ENCODE measurements at regions not wholly inside any gene's neighbourhood (a gene's known extent, or its start where the extent isn't known, plus 50 kb on each side); places are given as distances from the start of the nearest gene placed in this dataset.

DNA sequence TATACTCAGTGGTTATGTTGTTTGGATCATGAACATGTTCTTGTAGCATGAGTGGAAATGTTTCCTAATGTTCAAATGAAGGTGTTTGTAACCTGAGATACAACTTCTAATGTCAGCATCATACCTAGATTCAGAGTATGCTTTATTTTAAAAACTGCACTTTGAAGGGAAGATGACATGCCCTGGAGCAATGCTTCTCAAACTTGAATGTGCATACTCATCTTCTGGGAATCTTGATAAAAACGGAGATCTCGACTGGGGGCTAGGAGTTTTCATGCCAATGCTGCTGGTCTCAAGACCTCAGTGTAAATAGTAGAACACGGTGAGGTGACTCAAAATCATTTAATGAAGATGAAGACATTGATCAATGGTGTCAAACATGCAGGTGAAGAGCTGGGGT lies 440.0 kb upstream of the NOX3 start:
- no peak for TF ChIP-seq ESRRG (CRISPR knock-in tag; IDR thresholded peaks at IDR 0.05)

DNA sequence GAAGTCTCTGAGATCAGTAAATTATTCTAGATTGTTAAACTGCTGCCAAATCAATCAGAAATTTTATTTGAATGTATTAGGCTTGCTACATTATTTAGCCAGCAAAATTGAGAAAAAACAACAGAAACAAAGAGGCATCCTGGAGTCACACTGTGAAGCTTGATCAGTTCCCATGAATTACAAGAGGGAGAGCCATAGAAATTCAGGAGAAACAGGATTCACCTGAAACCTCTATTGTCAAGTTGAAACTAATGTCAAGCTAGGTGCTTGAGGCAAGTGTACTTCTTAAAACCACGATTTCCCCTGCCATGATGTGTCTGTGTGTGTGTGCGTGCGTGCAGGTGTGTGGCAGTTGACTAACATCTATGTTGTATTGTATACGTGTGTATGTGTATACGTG lies 439.1 kb upstream of the NOX3 start:
- ATAC-seq = no peak
- TF ChIP-seq SNAI2 (CRISPR knock-in tag; IDR thresholded peaks at IDR 0.05) (no peak), ZFP30 (CRISPR knock-in tag; IDR thresholded peaks at IDR 0.05) (no peak), GLIS3 (CRISPR knock-in tag; IDR thresholded peaks at IDR 0.05) (no peak), ZNF8 (CRISPR knock-in tag; IDR thresholded peaks at IDR 0.05) (no peak), TCF4 (CRISPR knock-in tag; IDR thresholded peaks at IDR 0.05; ENCODE audit: borderline replicate concordance) (no peak), ZFP3 (CRISPR knock-in tag; IDR thresholded peaks at IDR 0.05) (no peak), ISL1 (CRISPR knock-in tag; IDR thresholded peaks at IDR 0.05) (no peak), TOX (CRISPR knock-in tag; IDR thresholded peaks at IDR 0.05; ENCODE audit: borderline replicate concordance) (no peak), PPARA (CRISPR knock-in tag; IDR thresholded peaks at IDR 0.05; ENCODE audit: borderline replicate concordance) (no peak), RARB (CRISPR knock-in tag; IDR thresholded peaks at IDR 0.05) (no peak), OSR1 (CRISPR knock-in tag; IDR thresholded peaks at IDR 0.05) (no peak), ZNF565 (CRISPR knock-in tag; conservative IDR thresholded peaks at IDR 0.05; ENCODE audit: low read depth) (no peak), CSDC2 (CRISPR knock-in tag; IDR thresholded peaks at IDR 0.05) (no peak), BACH2 (CRISPR knock-in tag; IDR thresholded peaks at IDR 0.05; ENCODE audit: borderline replicate concordance) (no peak), ZC3H10 (CRISPR knock-in tag; IDR thresholded peaks at IDR 0.05) (no peak), ARNTL (CRISPR knock-in tag; IDR thresholded peaks at IDR 0.05; ENCODE audit: borderline replicate concordance, low read depth) (no peak), ESRRG (CRISPR knock-in tag; IDR thresholded peaks at IDR 0.05) (no peak)
- TF ChIP-seq, protein P1, sequence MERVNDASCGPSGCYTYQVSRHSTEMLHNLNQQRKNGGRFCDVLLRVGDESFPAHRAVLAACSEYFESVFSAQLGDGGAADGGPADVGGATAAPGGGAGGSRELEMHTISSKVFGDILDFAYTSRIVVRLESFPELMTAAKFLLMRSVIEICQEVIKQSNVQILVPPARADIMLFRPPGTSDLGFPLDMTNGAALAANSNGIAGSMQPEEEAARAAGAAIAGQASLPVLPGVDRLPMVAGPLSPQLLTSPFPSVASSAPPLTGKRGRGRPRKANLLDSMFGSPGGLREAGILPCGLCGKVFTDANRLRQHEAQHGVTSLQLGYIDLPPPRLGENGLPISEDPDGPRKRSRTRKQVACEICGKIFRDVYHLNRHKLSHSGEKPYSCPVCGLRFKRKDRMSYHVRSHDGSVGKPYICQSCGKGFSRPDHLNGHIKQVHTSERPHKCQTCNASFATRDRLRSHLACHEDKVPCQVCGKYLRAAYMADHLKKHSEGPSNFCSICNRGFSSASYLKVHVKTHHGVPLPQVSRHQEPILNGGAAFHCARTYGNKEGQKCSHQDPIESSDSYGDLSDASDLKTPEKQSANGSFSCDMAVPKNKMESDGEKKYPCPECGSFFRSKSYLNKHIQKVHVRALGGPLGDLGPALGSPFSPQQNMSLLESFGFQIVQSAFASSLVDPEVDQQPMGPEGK (CRISPR knock-in tag; IDR thresholded peaks at IDR 0.05; ENCODE audit: borderline replicate concordance) = no peak
- TF ChIP-seq, protein P2, sequence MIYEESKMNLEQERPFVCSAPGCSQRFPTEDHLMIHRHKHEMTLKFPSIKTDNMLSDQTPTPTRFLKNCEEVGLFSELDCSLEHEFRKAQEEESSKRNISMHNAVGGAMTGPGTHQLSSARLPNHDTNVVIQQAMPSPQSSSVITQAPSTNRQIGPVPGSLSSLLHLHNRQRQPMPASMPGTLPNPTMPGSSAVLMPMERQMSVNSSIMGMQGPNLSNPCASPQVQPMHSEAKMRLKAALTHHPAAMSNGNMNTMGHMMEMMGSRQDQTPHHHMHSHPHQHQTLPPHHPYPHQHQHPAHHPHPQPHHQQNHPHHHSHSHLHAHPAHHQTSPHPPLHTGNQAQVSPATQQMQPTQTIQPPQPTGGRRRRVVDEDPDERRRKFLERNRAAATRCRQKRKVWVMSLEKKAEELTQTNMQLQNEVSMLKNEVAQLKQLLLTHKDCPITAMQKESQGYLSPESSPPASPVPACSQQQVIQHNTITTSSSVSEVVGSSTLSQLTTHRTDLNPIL (CRISPR knock-in tag; IDR thresholded peaks at IDR 0.05; ENCODE audit: low read depth) = no peak

More for the DNA sequence above, 440.0 kb upstream of the NOX3 start:
- ATAC-seq = no peak

DNA sequence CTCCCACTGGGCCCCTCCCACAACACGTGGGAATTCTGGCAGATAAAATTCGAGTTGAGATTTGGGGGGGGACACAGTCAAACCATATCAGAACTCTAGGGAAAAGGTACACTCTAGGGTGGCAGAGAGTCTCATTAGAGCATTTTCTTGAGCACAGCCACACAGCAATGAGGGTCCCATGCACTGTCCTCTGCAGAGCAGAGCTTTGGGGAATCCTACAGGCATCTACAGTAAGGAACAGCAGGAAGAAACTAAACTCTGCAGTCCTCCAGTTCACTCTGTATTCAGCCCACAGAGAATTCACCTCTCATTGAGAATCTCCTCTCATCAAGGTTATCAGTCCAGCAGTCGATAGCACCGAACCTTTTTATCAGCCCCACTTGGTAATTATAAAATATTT lies 438.6 kb upstream of the NOX3 start:
- TF ChIP-seq PPARA (CRISPR knock-in tag; IDR thresholded peaks at IDR 0.05; ENCODE audit: borderline replicate concordance) (no peak), GLIS3 (CRISPR knock-in tag; IDR thresholded peaks at IDR 0.05) (no peak), ISL1 (CRISPR knock-in tag; IDR thresholded peaks at IDR 0.05) (no peak), ARNTL (CRISPR knock-in tag; IDR thresholded peaks at IDR 0.05; ENCODE audit: borderline replicate concordance, low read depth) (no peak), RARB (CRISPR knock-in tag; IDR thresholded peaks at IDR 0.05) (no peak), ESRRG (CRISPR knock-in tag; IDR thresholded peaks at IDR 0.05) (no peak), ZNF8 (CRISPR knock-in tag; IDR thresholded peaks at IDR 0.05) (no peak), CSDC2 (CRISPR knock-in tag; IDR thresholded peaks at IDR 0.05) (no peak), TOX (CRISPR knock-in tag; IDR thresholded peaks at IDR 0.05; ENCODE audit: borderline replicate concordance) (no peak), SNAI2 (CRISPR knock-in tag; IDR thresholded peaks at IDR 0.05) (no peak), ZFP3 (CRISPR knock-in tag; IDR thresholded peaks at IDR 0.05) (no peak)
- TF ChIP-seq, protein P2 (CRISPR knock-in tag; IDR thresholded peaks at IDR 0.05; ENCODE audit: low read depth) = no peak
- TF ChIP-seq, protein P3, sequence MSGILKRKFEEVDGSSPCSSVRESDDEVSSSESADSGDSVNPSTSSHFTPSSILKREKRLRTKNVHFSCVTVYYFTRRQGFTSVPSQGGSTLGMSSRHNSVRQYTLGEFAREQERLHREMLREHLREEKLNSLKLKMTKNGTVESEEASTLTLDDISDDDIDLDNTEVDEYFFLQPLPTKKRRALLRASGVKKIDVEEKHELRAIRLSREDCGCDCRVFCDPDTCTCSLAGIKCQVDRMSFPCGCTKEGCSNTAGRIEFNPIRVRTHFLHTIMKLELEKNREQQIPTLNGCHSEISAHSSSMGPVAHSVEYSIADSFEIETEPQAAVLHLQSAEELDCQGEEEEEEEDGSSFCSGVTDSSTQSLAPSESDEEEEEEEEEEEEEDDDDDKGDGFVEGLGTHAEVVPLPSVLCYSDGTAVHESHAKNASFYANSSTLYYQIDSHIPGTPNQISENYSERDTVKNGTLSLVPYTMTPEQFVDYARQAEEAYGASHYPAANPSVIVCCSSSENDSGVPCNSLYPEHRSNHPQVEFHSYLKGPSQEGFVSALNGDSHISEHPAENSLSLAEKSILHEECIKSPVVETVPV (CRISPR knock-in tag; IDR thresholded peaks at IDR 0.05) = no peak
- TF ChIP-seq, protein P4, sequence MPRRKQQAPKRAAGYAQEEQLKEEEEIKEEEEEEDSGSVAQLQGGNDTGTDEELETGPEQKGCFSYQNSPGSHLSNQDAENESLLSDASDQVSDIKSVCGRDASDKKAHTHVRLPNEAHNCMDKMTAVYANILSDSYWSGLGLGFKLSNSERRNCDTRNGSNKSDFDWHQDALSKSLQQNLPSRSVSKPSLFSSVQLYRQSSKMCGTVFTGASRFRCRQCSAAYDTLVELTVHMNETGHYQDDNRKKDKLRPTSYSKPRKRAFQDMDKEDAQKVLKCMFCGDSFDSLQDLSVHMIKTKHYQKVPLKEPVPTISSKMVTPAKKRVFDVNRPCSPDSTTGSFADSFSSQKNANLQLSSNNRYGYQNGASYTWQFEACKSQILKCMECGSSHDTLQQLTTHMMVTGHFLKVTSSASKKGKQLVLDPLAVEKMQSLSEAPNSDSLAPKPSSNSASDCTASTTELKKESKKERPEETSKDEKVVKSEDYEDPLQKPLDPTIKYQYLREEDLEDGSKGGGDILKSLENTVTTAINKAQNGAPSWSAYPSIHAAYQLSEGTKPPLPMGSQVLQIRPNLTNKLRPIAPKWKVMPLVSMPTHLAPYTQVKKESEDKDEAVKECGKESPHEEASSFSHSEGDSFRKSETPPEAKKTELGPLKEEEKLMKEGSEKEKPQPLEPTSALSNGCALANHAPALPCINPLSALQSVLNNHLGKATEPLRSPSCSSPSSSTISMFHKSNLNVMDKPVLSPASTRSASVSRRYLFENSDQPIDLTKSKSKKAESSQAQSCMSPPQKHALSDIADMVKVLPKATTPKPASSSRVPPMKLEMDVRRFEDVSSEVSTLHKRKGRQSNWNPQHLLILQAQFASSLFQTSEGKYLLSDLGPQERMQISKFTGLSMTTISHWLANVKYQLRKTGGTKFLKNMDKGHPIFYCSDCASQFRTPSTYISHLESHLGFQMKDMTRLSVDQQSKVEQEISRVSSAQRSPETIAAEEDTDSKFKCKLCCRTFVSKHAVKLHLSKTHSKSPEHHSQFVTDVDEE (CRISPR knock-in tag; IDR thresholded peaks at IDR 0.05) = no peak
- ATAC-seq = no peak
